ENCODE measurements at regions not wholly inside any gene's neighbourhood (a gene's known extent, or its start where the extent isn't known, plus 50 kb on each side); places are given as distances from the start of the nearest gene placed in this dataset.

DNA sequence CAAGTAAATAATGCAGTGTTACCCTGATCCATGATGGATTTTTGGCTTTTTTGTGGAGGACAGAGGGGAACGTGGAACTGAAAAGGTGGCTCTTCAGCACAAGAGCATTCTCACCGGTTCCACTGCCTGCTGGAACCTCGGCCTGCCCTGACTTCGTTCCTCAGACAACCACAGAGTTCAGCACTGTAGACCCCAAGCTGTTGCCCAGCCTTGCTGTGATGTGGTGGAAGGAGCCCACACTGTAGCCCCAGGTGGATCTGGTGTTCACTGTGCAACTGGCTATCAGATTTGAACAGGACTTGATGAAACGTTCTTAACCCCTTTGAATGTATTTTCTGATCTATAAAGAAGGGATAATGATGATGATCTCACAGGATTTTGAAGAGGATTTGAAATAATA is 293.5 kb downstream of the TRIB2 start:
- no peak for DNase-seq (ENCODE audit: low read depth)

DNA sequence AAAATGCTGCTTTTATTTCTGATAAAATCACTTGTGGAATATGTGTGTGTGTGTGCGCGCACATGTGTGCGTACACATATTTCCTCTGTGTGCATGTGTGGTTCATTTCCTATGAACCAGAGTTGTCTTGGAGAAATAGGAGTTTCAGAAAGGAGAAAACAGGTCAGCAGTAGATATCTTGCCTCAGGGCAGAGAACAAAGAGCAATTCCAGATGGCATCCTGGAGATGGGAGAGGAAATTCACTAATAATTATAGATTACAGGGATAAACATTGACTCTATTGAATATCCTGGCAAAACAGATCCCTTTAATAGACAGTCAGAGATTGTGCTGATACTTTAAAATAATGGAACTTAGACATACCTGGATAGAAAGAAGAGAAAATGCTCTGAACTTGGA is 298.0 kb downstream of the TRIB2 start:
- no peak for DNase-seq (ENCODE audit: low read depth)

DNA sequence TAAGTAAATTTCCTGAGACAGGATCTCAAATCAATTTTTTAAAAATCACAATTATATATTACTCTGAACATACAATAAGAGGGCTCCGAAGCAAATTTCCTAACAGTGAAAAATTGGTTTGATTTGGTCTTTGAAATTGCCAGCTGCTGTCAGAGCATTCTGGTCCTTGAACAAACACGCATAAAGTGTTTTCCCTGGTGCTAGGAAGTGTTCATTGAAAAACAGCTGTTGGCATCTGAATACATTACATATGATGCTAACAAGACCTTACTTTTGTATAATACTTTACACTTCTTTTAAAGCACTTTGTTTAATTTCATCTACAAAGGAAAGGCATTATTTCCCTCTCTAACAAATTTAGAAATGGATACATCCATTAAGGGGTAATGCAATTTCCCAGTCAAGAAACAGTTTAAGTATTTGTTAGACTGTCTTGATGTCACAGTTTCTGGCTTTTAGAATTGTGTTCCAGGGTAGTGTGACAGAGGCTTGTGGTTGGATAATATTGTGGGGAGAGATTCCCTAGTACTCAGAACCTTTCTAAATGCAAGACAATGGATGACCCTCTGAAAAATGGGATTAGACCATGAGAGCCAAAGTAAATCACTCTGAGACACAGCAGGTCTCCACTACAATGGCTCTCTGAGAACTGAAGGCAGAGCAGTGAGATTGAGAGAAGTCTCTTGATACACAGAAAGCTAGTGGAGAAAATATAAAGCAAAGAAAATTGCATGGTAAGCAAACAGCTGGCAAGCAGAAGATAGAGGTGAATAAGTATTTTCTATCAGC is 299.0 kb downstream of the TRIB2 start:
- DNase-seq (ENCODE audit: low read depth), result no peak

- no peak for DNase-seq (ENCODE audit: low read depth)
Observed at GRCh38 chr2:13018490-13018889, 301.8 kb downstream of the TRIB2 start.

DNA sequence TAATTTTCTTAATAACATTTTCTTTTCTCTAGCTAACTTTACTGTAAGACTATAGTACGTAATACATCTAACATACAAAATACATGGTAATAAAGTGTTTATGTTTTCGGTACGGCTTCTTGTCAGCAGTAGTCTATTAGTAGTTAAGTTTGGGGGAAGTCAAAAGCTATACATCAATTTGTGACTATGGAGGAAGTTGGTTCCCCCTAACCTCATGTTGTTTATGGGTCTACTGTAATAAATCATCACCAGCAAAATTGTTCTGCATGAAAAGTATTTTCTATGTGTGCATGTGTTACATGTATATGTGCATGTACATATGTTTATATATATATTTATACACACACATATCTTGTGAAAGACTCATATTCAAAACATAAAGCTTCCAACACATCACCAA is 303.0 kb downstream of the TRIB2 start:
- no peak for DNase-seq (ENCODE audit: low read depth)

GRCh38 chr2:13020469-13020868 is 303.7 kb downstream of the TRIB2 start:
- no peak for DNase-seq (ENCODE audit: low read depth)

GRCh38 chr2:13021470-13021957 is 304.8 kb downstream of the TRIB2 start:
- no peak for DNase-seq (ENCODE audit: low read depth)

DNA sequence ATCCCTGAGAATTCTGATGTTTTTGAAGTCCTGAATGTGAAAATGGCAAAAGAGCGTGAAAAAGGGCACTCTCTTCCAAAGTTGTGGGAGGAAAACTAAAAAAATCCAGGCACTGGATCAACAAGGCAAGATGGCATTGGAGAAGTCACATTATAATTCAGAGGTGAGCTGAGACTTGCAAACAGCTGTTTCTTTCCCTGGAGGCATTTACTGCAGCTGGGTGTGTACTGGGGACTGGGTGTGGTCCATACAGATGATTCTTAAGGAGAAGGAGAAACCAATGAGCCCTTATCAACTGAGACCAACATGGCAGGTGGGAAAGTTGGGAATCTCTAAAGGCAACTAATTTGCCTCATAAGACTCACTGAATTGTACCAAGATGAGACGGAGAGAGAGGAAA is 313.9 kb downstream of the TRIB2 start:
- no peak for DNase-seq (ENCODE audit: low read depth)

GRCh38 chr2:13034861-13035260 is 318.1 kb downstream of the TRIB2 start:
- no peak for DNase-seq (ENCODE audit: low read depth)

DNA sequence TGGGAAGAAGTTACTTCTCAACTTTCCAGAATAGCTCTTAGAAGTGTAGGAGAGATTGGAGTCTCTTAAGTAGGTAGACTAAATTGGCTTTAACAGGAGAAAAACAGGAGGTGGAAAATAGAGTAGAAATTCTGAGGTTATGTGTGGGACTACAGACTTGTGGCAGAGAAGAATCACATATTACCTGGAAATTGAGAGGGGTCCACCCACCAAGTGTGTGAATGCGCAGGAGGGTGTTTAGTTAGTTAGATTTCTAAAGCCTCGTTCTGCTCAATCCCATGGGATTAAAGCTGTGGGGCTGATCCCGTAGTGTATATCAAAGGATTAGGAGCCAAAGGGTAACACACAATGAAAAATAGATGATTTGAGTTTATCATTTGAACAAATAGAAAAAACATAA is 319.1 kb downstream of the TRIB2 start:
- no peak for DNase-seq (ENCODE audit: low read depth)

GRCh38 chr2:13040043-13040442 is 323.3 kb downstream of the TRIB2 start:
- DNase-seq (ENCODE audit: low read depth), result no peak

DNA sequence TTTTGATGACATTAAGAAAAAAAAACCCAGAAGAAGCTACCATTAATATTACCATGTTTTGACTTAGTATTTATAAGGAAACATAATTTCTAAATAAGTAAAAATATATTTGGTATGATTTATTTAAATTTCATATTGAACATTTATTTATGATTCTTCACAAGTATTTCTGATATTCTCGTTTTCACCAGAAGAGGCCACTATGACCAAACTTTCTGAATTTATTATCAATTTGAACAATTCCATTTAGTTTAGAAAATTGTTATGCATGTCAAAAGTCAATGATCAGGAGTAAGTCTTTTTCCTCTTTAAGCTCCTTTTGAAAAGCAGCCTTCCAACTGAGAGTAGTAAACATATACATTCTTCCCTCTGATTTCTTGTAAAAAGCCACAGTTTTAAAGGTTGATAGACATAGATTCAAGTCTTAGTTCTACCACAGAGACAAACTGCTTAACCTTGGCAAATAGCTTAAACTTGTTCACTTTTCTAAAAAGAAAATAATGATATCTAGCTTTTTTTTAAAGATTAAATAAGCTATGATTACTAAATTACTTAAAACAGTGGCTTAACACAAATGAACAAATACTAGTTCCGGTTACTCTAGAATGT is 329.9 kb downstream of the TRIB2 start:
- no peak for DNase-seq (ENCODE audit: low read depth)

DNA sequence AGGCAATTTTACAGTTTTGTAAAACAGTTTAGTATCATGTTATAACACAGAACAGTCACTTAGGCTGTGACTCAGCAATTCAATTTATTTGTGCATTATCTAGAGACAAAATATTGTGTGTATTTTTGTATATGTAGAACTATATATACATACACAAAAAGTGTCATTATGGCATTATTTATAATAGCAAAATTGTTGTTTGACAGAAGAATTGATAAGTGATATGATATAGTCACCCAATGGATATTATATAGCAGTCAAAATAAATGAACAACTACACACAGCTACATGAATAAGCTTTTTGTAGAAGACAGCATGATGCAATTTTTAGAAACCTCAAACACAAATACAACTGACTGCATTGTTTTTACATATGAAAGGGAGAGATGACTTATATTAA is 334.0 kb downstream of the TRIB2 start:
- no peak for DNase-seq (ENCODE audit: low read depth)

- DNase-seq (ENCODE audit: low read depth), result no peak
Observed at GRCh38 chr2:13052547-13052946, 335.8 kb downstream of the TRIB2 start.

DNA sequence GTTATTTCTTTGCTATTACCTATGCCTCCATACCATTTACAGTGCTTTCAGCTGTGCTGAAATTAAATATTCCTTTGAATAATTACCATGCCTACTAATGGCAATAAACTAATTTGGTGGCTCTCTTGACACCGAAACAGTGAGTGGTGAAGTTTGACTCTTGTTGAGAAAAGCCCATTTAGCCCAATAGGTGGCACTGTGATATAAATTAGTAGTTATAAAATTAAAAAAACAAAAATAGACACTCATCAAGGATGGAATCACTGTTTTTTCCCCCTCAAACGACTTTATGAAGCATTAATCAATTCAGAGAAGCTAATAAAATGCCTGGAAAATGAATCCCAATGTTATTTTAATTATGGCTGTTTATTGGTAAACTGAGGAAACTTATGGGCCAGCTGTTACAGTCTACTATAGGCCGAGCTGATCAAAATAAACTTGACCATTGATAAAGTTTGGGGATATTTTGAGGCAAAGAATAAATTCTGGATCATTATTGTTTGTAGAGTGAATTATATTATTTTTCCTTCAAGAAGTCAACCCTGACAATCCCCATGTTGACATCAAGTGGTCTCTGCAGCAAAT is 339.6 kb downstream of the TRIB2 start:
- DNase-seq (ENCODE audit: low read depth), result no peak

DNA sequence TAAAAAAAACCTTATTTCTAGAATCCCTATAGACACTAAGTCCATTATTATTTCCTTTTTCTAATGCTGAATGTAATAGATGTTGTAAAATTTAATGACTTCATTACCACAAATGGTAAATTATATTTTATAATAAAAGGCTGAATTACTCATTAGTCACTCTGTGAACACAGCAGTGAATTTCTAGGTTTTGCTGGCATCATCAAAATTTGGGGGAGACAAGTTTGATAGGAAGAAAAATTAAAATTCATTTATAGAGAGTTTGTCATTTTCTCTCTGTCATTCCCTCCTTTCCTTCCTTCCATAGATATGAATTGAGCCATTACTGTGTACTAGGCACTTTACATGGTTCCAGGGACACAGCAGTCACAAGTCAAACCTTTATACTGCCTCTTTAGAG is 340.9 kb downstream of the TRIB2 start:
- no peak for DNase-seq (ENCODE audit: low read depth)

DNA sequence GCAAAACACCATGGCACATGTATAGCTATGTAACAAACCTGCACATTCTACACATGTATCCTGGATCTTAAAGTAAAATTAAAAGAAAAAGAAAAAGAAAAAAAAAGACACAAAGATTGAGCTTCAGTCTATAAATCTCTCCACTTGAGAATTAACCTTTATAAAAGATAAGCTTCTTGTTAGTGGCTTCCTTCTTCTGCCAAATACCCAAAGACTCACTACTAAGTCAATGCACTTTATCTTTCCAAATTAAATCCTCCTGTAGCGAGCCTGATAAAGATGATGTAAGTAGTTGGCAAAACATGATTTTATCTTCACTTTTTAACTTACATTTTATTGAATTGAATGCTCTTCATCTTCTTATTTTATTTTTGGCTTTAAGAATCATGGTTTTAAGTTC is 349.9 kb downstream of the TRIB2 start:
- no peak for DNase-seq (ENCODE audit: low read depth)

GRCh38 chr2:13067508-13067907 is 350.8 kb downstream of the TRIB2 start:
- DNase-seq (ENCODE audit: low read depth), result no peak

- DNase-seq (ENCODE audit: low read depth), result no peak
Observed at GRCh38 chr2:13089971-13090370, 373.2 kb downstream of the TRIB2 start.

GRCh38 chr2:13091455-13091854 is 374.7 kb downstream of the TRIB2 start:
- no peak for DNase-seq (ENCODE audit: low read depth)

GRCh38 chr2:13091861-13092378 is 375.2 kb downstream of the TRIB2 start:
- no peak for DNase-seq (ENCODE audit: low read depth)

DNA sequence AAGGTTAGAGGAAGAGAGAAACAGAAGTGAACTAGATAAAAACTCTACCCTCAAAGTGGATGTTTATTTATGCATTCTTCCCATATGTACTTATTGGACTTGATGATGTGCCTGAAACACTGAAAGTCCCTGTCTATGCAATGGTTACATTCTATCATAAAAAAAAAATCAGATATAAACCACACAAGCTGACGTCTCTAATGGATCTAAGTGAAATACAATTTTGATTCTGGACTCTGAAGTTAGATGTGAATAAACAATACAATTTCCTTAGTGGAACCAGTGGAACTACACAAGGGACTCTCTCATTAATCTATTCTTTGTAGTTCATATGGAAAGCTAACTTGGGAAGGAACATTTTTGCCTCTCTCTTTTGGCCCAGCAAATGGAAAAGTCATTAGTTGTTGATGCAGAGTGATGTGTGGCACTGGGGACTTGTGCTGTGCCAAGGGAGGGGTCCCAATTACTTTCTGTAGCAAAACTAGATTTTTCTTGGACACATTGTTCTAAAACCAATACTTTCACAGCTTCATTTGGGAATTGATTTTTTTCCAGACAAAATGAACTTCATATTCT is 376.8 kb downstream of the TRIB2 start:
- DNase-seq (ENCODE audit: low read depth), result no peak
